ENCODE measurements at regions not wholly inside any gene's neighbourhood (a gene's known extent, or its start where the extent isn't known, plus 50 kb on each side); places are given as distances from the start of the nearest gene placed in this dataset.

DNA sequence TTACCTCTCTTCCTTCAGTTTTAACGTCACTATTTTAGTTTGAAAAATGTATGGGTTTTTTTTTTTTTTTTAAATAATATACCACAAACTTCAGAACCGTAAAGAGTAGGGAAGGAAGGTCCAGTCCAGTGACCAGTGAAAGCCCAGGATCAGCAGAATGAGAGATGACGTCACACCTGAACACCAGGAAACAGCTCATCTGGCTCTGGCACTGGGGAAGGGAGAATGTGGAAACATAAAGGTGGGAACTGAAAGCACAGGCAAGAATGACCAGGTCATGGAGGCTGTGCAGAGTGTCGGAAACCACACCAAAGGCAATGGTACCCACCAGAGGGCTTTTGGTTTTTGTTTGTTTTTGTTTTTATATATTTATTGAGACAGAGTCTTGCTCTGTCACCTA, 141.2 kb downstream of the DHX15 start:
- no peaks in the 10 kb centered on the region for H3K36me3 ChIP-seq (ENCODE audit: control insufficient read depth in 2 of 2, extremely low read depth in 1 of 2, insufficient read depth in 2 of 2, low read length in 2 of 2)
- no peaks in the 10 kb centered on the region for H3K79me2 ChIP-seq (ENCODE audit: control insufficient read depth, insufficient read depth, low read length)
- H3K9me1 ChIP-seq (replicated peaks; ENCODE audit: control insufficient read depth, extremely low read depth, insufficient read depth, low read length), result no peaks in the 10 kb centered on the region
- H2AFZ ChIP-seq (ENCODE audit: low read depth, low read length), result no peak overlapping the region
- intact Hi-C loops (cut with micrococcal nuclease) (no loop called here), dilution Hi-C loops (cut with MboI; ENCODE audit: extremely low pct_ligation_motif_present, low sequenced_read_pairs) (no loop called here)
- FAIRE-seq (no peak), DNase-seq (ENCODE audit: low read depth, low spot score) (no peak)
- H3K4me2 ChIP-seq (ENCODE audit: insufficient read depth, low read length), result no peak overlapping the region
- no peaks in the 10 kb centered on the region for H3K9me3 ChIP-seq (replicated peaks; ENCODE audit: control insufficient read depth, insufficient read depth, low read length)
- no peak overlapping the region for H3K9ac ChIP-seq (replicated peaks; ENCODE audit: extremely low read depth, insufficient read depth, low read length)
- H3K27ac ChIP-seq (ENCODE audit: insufficient read depth, low read depth, low read length), result no peak overlapping the region
- ChIA-PET CTCF (no interaction called here), POLR2A (interaction anchor here (0.7 kb wide), 1 partner anchor 1859 kb away, joined by 3 read pairs; no protein-coding TSS in a partner anchor)
- no peak overlapping the region for H3K4me3 ChIP-seq (replicated peaks in 1 of 3; ENCODE audit: insufficient read depth in 1 of 3, low read depth in 1 of 3, low read length in 3 of 3)
- H3K4me1 ChIP-seq (ENCODE audit: control insufficient read depth, extremely low read depth, insufficient read depth, low read length), result no peaks in the 10 kb centered on the region
- no peaks in the 10 kb centered on the region for H4K20me1 ChIP-seq (replicated peaks; ENCODE audit: control insufficient read depth, extremely low read depth, insufficient read depth, low read length)
- H3K27me3 ChIP-seq (ENCODE audit: control insufficient read depth in 2 of 2, insufficient read depth in 2 of 2, low read length in 2 of 2), result no peaks in the 10 kb centered on the region
- TF ChIP-seq JUN (IDR thresholded peaks at IDR 0.05; ENCODE audit: borderline replicate concordance, insufficient read depth, insufficient read length, low read depth), result no peak
- TF ChIP-seq POLR2A (IDR thresholded peaks at IDR 0.05; ENCODE audit: low read depth, low read length), result no peak
- TF ChIP-seq, protein P1, sequence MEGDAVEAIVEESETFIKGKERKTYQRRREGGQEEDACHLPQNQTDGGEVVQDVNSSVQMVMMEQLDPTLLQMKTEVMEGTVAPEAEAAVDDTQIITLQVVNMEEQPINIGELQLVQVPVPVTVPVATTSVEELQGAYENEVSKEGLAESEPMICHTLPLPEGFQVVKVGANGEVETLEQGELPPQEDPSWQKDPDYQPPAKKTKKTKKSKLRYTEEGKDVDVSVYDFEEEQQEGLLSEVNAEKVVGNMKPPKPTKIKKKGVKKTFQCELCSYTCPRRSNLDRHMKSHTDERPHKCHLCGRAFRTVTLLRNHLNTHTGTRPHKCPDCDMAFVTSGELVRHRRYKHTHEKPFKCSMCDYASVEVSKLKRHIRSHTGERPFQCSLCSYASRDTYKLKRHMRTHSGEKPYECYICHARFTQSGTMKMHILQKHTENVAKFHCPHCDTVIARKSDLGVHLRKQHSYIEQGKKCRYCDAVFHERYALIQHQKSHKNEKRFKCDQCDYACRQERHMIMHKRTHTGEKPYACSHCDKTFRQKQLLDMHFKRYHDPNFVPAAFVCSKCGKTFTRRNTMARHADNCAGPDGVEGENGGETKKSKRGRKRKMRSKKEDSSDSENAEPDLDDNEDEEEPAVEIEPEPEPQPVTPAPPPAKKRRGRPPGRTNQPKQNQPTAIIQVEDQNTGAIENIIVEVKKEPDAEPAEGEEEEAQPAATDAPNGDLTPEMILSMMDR (IDR thresholded peaks at IDR 0.05; ENCODE audit: extremely low read depth in 1 of 2, insufficient read depth in 1 of 2, low read depth in 1 of 2, low read length in 2 of 2), result no peak
- TF ChIP-seq MYC (IDR thresholded peaks at IDR 0.05; ENCODE audit: low read depth, low read length), result no peak
- no TSS peak for BruUV-seq (replicated peaks)

DNA sequence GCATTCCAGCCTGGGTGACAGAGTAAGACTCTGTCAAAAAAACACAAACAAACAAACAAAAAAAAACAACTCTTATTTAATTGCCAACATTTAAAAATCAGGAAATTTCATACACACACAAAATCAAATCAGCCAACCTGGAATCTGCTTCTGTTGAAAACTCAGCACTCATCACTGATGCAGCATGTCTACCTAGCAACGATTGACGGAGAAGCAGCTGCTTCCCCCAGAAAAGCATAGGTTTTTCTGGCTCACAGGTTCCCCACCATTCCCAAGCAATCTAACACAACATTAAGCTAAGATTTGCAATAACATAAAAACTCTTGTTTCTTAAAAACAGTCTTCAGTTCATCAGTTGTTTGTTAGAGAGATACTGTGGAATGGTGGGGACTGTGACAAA, 143.6 kb downstream of the DHX15 start:
- no peak overlapping the region for H3K27ac ChIP-seq (ENCODE audit: insufficient read depth, low read depth, low read length)
- H3K36me3 ChIP-seq (ENCODE audit: control insufficient read depth in 2 of 2, extremely low read depth in 1 of 2, insufficient read depth in 2 of 2, low read length in 2 of 2), result no peaks in the 10 kb centered on the region
- BruUV-seq (replicated peaks), result no TSS peak
- no peak for DNase-seq (ENCODE audit: low read depth, low spot score)
- H4K20me1 ChIP-seq (replicated peaks; ENCODE audit: control insufficient read depth, extremely low read depth, insufficient read depth, low read length), result no peaks in the 10 kb centered on the region
- POLR2A ChIA-PET, result no interaction called here
- H3K27me3 ChIP-seq (ENCODE audit: control insufficient read depth in 2 of 2, insufficient read depth in 2 of 2, low read length in 2 of 2), result no peaks in the 10 kb centered on the region
- no peak overlapping the region for H3K9ac ChIP-seq (replicated peaks; ENCODE audit: extremely low read depth, insufficient read depth, low read length)
- H3K9me1 ChIP-seq (replicated peaks; ENCODE audit: control insufficient read depth, extremely low read depth, insufficient read depth, low read length), result no peaks in the 10 kb centered on the region
- no peak overlapping the region for H2AFZ ChIP-seq (ENCODE audit: low read depth, low read length)
- intact Hi-C loops (cut with micrococcal nuclease), result no loop called here
- H3K4me3 ChIP-seq (replicated peaks in 1 of 3; ENCODE audit: insufficient read depth in 1 of 3, low read depth in 1 of 3, low read length in 3 of 3), result no peak overlapping the region
- dilution Hi-C loops (cut with MboI; ENCODE audit: extremely low pct_ligation_motif_present, low sequenced_read_pairs), result no loop called here
- TF ChIP-seq FOS (IDR thresholded peaks at IDR 0.05; ENCODE audit: borderline replicate concordance, insufficient read depth, low read length), result no peak
- CTCF ChIA-PET, result no interaction called here
- no peak for FAIRE-seq
- no peaks in the 10 kb centered on the region for H3K4me1 ChIP-seq (ENCODE audit: control insufficient read depth, extremely low read depth, insufficient read depth, low read length)
- H3K4me2 ChIP-seq (ENCODE audit: insufficient read depth, low read length), result no peak overlapping the region
- H3K9me3 ChIP-seq (replicated peaks; ENCODE audit: control insufficient read depth, insufficient read depth, low read length), result no peaks in the 10 kb centered on the region
- H3K79me2 ChIP-seq (ENCODE audit: control insufficient read depth, insufficient read depth, low read length), result no peaks in the 10 kb centered on the region

Measured in endothelial cell of umbilical vein (primary cell).